ENCODE measurements at regions not wholly inside any gene's neighbourhood (a gene's known extent, or its start where the extent isn't known, plus 50 kb on each side); places are given as distances from the start of the nearest gene placed in this dataset.

DNA sequence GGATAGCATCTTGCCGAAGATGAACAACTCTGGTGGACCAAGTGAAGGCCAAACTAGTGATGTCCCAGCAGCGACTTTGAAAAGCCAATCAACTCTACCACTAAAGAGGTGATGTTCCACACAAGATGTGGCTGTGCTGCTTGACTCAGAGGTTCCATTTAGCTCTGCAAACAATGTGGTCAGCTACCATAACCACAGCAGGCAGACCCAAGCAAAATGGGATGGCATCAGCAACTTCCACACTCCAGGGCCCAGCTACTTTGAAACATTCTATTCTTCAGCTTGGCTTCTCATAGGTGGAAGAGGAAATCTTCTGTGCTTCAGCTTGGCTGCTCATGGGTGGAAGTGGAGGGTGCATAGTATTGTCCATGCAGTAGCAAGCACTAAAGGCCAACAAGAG, 70.5 kb downstream of the IRX2 start:
- TF ChIP-seq POLR2A (IDR thresholded peaks at IDR 0.05) (no peak), CTCF (IDR thresholded peaks at IDR 0.05) (no peak), EP300 (IDR thresholded peaks at IDR 0.05) (no peak), POLR2AphosphoS5 (IDR thresholded peaks at IDR 0.05) (no peak)
